ENCODE measurements at regions not wholly inside any gene's neighbourhood (a gene's known extent, or its start where the extent isn't known, plus 50 kb on each side); places are given as distances from the start of the nearest gene placed in this dataset.

GRCh38 chr4:3682236-3683076 is 83.7 kb upstream of the ADRA2C start:
- TF ChIP-seq CTCF (IDR thresholded peaks at IDR 0.05) (no peak), ZFX (IDR thresholded peaks at IDR 0.05; ENCODE audit: borderline replicate concordance) (no peak)
- no peak overlapping the region for H3K27ac ChIP-seq

DNA sequence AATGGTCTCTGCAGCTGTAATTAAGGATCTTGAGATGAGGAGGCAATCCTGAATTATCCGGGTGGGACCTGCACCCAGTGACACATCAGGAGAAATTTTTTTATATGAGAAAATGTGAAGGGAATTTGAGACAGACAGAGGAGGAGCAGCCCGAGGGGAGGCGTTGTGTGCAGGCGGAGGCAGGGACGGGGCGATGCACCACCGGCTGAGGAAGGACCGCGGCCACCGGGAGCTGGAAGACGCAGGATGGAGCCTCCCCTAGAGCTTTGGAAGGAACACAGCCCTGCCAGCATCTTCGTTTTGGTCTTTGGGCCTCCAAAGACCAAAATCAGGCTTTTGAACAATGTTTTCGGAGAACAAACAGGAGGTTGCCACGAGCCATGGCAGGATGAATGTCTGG is 85.0 kb upstream of the ADRA2C start:
- TF ChIP-seq ZFX (IDR thresholded peaks at IDR 0.05; ENCODE audit: borderline replicate concordance) (no peak), CTCF (IDR thresholded peaks at IDR 0.05) (no peak)
- H3K27ac ChIP-seq: no peak overlapping the region

DNA sequence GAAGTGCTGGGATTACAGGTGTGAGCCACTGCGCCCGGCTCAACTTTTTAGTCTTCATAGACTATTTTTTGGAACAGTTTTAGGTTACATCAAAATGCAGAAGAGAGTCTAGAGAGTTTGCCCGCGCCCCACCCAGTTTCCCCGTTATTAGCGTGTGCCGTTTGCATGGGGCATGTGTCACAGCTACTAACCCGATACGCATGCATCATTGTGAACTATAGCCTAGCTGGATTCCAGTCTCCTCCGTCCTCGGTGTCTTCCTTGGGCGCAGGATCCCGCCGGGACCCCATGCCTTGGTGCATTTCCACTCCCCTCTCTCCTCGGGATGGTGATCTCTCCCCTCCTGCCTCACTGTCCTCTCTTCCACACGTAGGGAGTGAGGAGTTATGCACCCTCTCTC is 85.5 kb upstream of the ADRA2C start:
- no peak overlapping the region for H3K27ac ChIP-seq
- TF ChIP-seq CTCF (IDR thresholded peaks at IDR 0.05) (no peak), ZFX (IDR thresholded peaks at IDR 0.05; ENCODE audit: borderline replicate concordance) (no peak)

GRCh38 chr4:3679851-3680311 is 86.3 kb upstream of the ADRA2C start:
- TF ChIP-seq ZFX (IDR thresholded peaks at IDR 0.05; ENCODE audit: borderline replicate concordance) (no peak), CTCF (IDR thresholded peaks at IDR 0.05) (no peak)
- H3K27ac ChIP-seq: no peak overlapping the region

- TF ChIP-seq ZFX (IDR thresholded peaks at IDR 0.05; ENCODE audit: borderline replicate concordance): no peak
- H3K27ac ChIP-seq: no peak overlapping the region
These were observed 86.9 kb upstream of the ADRA2C start for GRCh38 chr4:3679071-3679825.

- no peak for TF ChIP-seq ZFX (IDR thresholded peaks at IDR 0.05; ENCODE audit: borderline replicate concordance)
- TF ChIP-seq CTCF (IDR thresholded peaks at IDR 0.05): no peak
- no peak overlapping the region for H3K27ac ChIP-seq
These were observed 88.5 kb upstream of the ADRA2C start for GRCh38 chr4:3677748-3678070.

GRCh38 chr4:3676907-3677747 is 89.1 kb upstream of the ADRA2C start:
- no peak for TF ChIP-seq CTCF (IDR thresholded peaks at IDR 0.05)
- no peak for TF ChIP-seq ZFX (IDR thresholded peaks at IDR 0.05; ENCODE audit: borderline replicate concordance)
- H3K27ac ChIP-seq: no peak overlapping the region
